ENCODE measurements at regions not wholly inside any gene's neighbourhood (a gene's known extent, or its start where the extent isn't known, plus 50 kb on each side); places are given as distances from the start of the nearest gene placed in this dataset.

- no peak for DNase-seq
Observed at GRCh38 chr18:27430595-27430994, 245.5 kb upstream of the CHST9 start.

DNA sequence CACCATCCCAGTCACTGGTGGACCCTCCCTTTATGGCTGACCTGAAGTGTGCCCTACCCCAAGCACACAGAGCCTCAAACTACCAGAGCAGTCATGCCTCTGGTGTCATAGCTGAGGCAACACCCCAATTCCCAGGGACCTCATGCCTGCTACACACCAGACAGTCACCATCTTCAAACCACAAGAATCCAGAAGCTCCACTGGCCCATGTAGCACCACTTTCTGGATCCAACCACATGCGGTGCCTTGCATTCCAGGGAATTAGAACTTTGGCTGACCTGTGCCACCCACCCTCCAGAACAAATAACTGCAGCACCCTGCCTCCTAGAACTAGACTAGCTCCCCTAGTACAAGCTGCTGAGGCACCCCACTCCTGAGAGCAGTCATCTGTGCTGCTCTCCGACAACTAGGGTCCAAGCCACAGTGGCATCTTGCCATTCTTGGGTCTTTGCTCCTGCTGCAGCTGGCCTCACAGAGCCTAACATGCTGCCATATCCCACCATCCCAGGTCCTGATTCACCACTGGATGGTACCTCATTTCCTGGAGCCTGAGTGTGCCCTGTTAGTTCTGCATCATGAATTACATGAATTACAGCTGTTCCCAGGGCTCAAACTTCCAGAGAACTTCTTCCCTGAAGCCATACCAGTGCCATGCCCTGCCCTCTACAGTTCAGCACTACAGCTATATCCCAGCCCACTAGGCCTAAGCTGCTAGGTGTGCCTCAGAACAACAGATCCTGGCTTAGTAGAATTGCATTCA is 243.8 kb upstream of the CHST9 start:
- no peak for DNase-seq

GRCh38 chr18:27428120-27428519 is 243.0 kb upstream of the CHST9 start:
- DNase-seq, result no peak

GRCh38 chr18:27423581-27423980 is 238.5 kb upstream of the CHST9 start:
- DNase-seq, result no peak

DNA sequence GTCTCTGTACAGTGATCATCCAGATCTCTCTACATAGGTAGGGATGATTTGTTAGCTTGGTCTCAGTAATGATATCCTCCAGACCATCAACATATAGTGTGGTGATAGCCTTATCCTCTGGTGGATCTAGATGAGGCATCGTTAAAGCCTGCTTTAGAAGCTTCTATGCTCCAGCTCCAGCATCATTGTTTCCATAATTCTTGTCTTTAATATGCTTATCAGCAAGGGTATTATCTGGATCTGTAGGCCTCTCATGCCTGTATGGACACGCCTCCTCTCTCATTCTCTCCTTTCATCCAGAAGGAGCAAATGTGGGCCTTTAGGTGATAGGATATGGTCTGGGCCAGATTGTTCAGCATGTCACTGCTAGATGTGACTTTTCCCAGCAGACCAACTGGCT is 234.5 kb upstream of the CHST9 start:
- no peak for DNase-seq

- DNase-seq, result no peak
Observed at GRCh38 chr18:27415495-27415894, 230.4 kb upstream of the CHST9 start.

- no peak for DNase-seq
Observed at GRCh38 chr18:27414682-27415081, 229.6 kb upstream of the CHST9 start.

DNA sequence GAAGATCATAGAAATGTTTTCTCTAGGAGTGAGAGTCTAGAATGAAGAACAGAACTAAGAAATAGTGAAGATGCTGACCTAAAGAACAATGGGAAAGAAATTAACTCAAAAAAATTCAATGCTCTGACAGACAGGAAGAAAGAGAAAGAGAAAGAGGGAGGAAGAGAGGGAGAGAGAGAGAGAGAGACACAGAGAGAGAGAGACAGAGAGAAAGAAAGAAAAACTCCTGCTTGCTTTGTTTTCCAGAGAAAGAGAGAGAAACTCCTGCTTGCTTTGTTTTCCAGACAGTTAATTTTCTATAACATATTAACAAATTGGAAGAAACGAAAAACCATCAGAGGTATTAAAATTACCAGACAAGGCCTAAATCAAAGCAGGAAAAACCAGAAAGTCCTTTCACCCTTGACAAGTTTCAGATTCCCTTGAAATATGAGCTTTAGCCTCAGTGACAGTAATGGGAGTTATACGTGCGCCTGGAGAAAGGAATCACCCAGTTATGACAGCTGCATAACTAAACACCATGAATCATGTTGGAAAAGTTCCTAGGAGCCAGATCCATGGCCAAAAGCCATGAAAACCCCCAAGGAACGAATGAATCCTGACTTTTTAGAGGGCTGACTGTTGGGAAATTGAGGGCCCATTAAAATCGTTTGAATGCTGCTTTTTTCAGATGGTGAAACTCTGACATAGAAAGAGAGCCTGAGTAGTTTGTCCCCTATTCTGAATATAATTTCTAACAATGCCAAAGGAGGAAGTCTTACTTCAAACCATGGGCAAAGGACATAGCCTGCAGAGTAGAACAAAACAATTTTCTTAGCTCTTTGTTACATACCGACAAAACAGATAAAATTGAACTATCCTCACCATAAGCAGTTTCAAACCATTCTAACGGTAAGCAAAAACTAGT is 228.6 kb upstream of the CHST9 start:
- no peak for DNase-seq

DNA sequence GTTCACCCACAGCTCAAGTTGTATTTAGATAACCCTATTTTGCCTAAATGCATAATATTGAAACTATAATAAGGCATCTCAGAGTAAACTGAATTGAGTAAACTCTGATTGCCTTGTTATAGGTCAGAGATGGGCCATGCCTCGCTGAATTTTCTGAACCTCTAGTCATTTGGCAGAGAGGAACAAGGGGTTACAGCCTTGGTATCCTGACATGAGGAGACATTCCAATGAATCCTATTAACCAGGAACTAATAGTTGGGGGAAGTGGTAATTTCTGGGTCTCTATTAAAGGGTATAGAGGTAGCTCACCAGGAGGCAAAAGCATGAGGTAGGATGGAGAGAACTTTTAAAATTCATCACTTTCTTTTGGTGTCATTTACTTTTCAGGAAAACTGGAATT is 227.4 kb upstream of the CHST9 start:
- DNase-seq, result no peak

GRCh38 chr18:27411911-27412310 is 226.8 kb upstream of the CHST9 start:
- no peak for DNase-seq

DNA sequence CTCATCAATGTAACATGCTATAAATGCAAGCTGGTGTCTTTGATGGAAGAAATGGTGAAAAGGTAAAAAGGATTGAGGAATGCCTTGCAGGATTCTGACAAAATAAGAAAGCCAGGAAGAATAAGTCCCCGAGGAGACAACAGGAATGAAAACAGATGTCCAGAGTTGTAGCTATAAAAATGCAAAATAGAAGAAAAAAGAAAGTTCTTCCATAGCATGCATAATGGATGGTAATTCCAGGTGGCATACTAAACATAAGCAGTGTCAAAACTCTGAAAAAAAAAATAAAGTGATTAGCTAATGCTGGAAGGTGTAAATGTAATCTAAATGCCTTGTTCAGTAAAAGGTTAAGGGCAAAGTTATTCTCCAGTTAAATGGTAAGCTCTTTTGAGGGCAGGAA is 225.9 kb upstream of the CHST9 start:
- no peak for DNase-seq

DNA sequence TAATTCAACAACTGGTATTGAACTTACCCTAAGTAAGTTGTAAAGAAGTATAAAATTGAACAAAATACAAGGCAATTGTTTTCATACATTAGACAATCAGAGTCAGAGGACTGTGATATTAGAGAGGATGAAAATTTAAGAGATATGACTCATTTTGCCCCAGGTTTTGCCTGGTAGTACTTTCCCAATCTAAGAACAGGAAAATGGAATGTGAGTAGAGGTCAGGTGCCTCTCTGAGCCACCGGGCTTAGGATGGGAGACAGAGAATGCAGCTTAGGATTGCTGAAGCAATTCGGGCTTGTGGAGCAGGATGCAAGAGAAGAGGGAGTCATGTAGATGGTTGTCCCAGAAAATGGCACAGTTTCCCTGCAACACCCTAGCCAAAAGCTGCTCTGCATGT is 219.7 kb upstream of the CHST9 start:
- DNase-seq, result no peak

DNA sequence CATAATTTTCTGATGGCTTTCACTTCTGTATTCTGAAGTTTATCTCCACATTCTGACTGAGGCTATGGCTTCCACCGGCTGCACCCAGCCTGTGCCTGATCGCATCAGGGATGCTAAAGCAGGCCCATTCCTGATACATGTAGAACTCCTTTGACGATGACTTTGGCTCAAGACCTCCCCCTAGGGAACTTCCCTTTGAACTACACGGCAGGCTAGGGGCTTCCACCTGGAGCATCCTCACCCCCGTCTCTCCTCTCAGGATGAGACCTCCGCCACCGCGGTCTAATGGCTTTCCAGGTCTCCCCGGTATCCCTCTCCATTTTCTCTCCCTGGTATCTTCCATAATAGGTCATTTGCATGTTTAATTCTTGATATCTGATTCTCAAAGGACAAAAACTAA is 214.9 kb upstream of the CHST9 start:
- DNase-seq, result no peak

DNA sequence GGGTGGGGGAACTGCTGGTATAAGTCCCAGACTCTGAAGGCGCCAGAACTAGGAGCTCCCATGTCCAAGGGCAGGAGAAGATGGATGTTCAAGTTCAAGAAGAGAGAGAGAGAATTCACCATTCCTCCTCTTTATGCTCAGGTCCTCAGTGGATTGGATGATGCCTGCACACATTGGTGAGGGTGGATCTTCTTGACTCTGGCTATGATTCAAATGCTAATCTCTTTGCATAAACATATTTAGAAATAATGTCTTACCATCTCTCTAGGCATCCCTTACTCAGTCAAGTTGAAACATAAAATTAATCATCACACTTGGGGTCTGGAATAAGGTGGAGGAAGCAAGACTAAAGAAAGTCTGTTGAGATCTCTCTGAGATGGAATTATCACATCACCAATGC is 210.6 kb upstream of the CHST9 start:
- no peak for DNase-seq

DNA sequence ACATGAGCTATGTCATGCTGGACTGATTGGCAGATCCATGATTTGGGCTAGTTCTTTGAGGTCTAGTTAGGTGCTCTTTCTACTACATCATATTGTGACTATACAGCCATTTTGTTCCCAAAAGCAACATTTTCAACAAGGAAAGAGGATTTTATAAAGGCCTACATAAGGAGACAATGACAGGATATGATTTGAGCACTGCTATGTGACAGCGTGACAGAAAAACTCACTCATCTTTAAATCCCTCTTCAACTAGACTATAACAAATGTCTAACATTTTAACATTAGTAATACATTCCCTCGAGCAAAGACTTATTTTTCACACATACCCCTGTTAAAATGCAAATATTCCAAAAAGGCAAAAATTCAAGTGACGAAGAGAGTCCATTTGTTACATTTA is 209.6 kb upstream of the CHST9 start:
- DNase-seq, result no peak

DNA sequence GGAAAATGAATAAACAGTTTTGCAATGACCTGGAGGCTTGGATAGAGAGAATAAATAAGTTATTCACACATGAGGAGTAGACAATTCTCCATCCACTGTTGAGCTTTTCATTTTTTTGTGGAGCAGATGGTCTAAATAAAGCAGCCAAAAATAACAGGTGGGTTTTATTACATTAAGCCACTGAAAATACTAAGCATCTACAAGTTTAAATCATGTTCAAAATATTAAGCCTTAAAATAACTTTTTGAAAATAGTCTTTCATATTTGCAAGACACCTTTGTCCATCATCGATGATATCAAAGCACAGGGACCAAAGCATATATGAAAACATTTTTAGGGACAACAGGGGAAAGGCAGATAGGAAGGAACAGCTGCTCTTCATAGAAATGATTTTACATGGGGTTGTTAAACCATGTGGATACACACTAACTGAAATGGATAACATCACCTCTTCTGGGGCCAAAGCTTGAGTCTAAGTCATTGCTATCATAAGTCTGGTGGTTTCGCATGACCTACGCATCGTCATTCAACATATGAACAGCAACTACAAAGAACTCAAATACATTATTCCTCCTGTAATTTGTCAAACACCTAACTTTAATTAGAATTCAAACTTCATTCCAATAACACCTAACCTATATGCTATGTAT is 197.6 kb upstream of the CHST9 start:
- DNase-seq, result no peak

GRCh38 chr18:27378431-27379095 is 193.5 kb upstream of the CHST9 start:
- DNase-seq, result no peak

DNA sequence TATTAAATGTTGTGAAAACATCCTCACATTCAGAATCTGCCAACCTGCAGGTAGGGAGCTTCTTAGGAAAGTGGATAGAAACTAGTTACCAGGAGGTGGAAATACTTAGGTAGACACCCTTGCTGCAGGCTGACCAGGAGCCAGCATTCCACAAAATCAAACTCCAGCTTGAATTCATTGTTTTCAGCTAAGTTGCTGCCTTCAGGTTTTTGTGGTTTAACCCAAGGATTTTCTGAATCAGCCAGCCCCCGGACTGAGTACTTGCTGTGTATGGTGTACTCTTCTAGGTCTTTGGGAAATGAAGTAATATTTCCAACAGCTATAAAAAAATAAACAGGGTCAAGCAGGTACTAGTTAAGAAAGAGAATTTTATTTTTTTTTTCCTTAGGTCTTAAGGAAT is 192.1 kb upstream of the CHST9 start:
- no peak for DNase-seq

GRCh38 chr18:27372386-27372785 is 187.3 kb upstream of the CHST9 start:
- no peak for DNase-seq

DNA sequence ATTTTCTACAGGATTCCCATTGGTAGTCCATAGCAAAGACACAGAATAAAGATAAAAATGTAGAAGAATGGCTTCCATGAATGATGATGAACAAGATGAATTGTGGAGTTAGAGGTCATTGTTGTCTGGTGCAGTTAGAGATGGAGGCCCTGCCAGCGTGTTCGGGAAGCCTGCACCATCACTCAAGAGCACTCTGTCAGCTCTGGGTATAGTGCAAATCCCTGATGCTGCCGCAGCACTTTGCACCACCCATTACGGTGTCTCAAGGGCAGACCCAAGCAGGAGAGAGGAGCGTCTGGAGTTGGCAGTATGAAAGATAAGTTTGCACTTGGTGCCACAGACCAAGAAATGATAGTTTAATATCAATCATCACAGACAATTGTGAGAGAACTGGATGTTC is 181.6 kb upstream of the CHST9 start:
- no peak for DNase-seq

- no peak for DNase-seq
Observed at GRCh38 chr18:27366151-27366550, 181.0 kb upstream of the CHST9 start.

DNA sequence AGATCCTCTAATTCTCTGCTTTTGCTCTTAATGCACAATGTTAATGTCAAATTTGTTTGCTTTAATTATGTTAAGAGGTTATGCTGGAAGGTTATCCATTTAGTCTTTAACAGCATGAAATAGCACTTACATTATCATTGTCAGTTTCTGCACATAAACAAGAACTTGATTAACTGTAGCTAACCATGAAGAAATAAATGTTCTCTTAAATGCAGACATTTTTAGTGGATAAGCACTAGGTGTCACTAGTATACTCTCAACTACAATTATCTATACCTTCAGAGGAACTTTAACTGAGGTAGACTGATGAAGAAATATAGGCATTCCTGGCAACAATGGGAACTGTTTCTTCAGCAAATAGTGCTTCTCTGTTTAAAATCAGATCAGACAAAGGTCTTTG is 178.8 kb upstream of the CHST9 start:
- peak; percentile 10 for DNase-seq

GRCh38 chr18:27361477-27361876 is 176.4 kb upstream of the CHST9 start:
- DNase-seq, result no peak
